ENCODE measurements at regions not wholly inside any gene's neighbourhood (a gene's known extent, or its start where the extent isn't known, plus 50 kb on each side); places are given as distances from the start of the nearest gene placed in this dataset.

DNA sequence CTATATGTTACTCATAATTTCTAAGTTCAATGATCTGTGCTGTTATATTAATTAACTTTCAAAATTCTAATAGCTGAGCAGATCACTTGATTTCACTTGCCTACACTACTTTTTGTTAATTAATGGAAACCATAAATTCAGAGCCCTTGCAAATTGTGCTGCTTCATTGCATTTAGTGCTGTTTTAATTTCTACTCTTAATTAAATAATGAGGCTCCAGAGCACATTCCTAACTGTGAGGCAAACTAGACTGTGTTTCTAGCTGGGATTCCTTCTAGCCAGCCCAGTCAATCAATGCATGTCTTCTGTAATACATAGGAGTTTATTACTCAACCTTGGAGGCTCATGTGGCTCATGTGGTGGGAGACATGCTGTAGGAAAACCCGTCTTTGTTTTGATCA, 301.1 kb upstream of the GOLIM4 start:
- TF ChIP-seq EP300 (IDR thresholded peaks at IDR 0.05; ENCODE audit: borderline replicate concordance) (no peak), YY1 (IDR thresholded peaks at IDR 0.05; ENCODE audit: low read depth) (no peak), TCF12 (IDR thresholded peaks at IDR 0.05; ENCODE audit: low read depth) (no peak), NFIC (IDR thresholded peaks at IDR 0.05) (no peak), TAF1 (IDR thresholded peaks at IDR 0.05; ENCODE audit: low read depth) (no peak), EGR1 (IDR thresholded peaks at IDR 0.05) (no peak)
- TF ChIP-seq, protein P1, sequence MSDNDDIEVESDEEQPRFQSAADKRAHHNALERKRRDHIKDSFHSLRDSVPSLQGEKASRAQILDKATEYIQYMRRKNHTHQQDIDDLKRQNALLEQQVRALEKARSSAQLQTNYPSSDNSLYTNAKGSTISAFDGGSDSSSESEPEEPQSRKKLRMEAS (IDR thresholded peaks at IDR 0.05): no peak
- TF ChIP-seq, protein P2, sequence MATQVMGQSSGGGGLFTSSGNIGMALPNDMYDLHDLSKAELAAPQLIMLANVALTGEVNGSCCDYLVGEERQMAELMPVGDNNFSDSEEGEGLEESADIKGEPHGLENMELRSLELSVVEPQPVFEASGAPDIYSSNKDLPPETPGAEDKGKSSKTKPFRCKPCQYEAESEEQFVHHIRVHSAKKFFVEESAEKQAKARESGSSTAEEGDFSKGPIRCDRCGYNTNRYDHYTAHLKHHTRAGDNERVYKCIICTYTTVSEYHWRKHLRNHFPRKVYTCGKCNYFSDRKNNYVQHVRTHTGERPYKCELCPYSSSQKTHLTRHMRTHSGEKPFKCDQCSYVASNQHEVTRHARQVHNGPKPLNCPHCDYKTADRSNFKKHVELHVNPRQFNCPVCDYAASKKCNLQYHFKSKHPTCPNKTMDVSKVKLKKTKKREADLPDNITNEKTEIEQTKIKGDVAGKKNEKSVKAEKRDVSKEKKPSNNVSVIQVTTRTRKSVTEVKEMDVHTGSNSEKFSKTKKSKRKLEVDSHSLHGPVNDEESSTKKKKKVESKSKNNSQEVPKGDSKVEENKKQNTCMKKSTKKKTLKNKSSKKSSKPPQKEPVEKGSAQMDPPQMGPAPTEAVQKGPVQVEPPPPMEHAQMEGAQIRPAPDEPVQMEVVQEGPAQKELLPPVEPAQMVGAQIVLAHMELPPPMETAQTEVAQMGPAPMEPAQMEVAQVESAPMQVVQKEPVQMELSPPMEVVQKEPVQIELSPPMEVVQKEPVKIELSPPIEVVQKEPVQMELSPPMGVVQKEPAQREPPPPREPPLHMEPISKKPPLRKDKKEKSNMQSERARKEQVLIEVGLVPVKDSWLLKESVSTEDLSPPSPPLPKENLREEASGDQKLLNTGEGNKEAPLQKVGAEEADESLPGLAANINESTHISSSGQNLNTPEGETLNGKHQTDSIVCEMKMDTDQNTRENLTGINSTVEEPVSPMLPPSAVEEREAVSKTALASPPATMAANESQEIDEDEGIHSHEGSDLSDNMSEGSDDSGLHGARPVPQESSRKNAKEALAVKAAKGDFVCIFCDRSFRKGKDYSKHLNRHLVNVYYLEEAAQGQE (IDR thresholded peaks at IDR 0.05; ENCODE audit: low read depth): no peak

DNA sequence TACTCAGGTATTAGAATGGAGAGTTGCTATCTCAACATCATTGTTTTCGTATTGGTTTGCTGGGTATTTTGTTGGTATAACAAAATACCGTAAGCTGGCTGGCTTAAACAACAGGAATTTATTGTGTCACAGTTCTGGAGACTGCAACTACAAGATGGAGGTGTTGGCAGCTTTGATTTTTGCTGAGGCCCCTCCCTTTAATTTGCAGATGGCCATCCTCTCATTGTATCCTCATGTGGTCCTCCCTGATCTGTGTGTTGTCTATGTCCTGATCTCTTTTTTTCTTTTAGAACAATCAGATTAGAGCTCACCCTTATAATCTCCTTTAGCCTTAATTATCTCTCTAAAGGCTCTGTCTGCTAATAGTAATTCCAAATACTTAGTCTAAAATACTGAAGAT, 299.8 kb upstream of the GOLIM4 start:
- TF ChIP-seq, protein P2 (IDR thresholded peaks at IDR 0.05; ENCODE audit: low read depth): no peak
- TF ChIP-seq, protein P3, sequence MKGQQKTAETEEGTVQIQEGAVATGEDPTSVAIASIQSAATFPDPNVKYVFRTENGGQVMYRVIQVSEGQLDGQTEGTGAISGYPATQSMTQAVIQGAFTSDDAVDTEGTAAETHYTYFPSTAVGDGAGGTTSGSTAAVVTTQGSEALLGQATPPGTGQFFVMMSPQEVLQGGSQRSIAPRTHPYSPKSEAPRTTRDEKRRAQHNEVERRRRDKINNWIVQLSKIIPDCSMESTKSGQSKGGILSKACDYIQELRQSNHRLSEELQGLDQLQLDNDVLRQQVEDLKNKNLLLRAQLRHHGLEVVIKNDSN (IDR thresholded peaks at IDR 0.05): no peak

DNA sequence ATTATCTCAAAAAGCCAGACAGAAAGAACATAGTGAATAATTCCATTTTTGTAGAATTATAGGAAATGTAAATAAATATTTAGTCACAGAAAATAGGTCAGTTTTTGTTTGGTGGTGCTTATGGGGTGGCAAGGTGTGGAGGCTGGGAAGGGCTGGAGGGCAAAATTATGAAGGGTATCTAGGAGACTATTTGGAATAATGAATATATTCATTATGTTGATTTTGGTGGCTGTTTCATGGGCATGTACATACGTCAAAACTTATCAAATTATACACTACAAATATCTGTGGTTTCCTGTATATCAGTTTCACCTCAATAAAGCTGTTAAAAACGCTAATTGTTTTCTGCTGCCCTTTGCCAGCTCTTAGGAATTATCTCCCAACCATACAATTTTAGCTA, 298.7 kb upstream of the GOLIM4 start:
- no peak for TF ChIP-seq YY1 (IDR thresholded peaks at IDR 0.05; ENCODE audit: low read depth)
- no peak for TF ChIP-seq CREB1 (IDR thresholded peaks at IDR 0.05; ENCODE audit: low read depth)
- TF ChIP-seq ZBTB7A (IDR thresholded peaks at IDR 0.05; ENCODE audit: low read depth): no peak
- no peak for TF ChIP-seq RAD21 (IDR thresholded peaks at IDR 0.05; ENCODE audit: low read depth)

DNA sequence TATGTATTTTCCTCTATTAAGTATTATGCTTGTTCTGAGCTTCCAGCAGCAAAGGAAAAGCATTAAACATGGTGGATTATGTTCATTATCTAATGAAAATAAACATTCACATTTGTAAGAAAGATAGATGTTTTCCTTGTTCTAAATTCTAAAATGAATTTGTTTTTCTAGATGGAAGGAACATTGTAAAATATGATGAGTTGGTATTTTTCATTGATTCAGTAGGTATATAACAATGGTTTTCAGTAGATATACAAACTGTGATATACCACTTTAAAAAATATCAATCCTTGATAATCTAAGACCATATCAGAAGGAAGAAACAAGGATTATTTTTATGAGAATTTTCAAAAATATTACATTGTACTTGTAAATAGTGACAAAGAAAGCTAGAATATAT, 290.6 kb upstream of the GOLIM4 start:
- no peak for TF ChIP-seq CREB1 (IDR thresholded peaks at IDR 0.05; ENCODE audit: low read depth)
- TF ChIP-seq FOXM1 (IDR thresholded peaks at IDR 0.05; ENCODE audit: borderline replicate concordance, low read depth): no peak
- no peak for TF ChIP-seq CEBPB (IDR thresholded peaks at IDR 0.05)
- TF ChIP-seq, protein P1 (IDR thresholded peaks at IDR 0.05): no peak
- TF ChIP-seq TAF1 (IDR thresholded peaks at IDR 0.05; ENCODE audit: low read depth): no peak
- TF ChIP-seq EGR1 (IDR thresholded peaks at IDR 0.05): no peak
- TF ChIP-seq EP300 (IDR thresholded peaks at IDR 0.05; ENCODE audit: borderline replicate concordance): no peak
- TF ChIP-seq, protein P3 (IDR thresholded peaks at IDR 0.05): no peak
- no peak for TF ChIP-seq YY1 (IDR thresholded peaks at IDR 0.05; ENCODE audit: low read depth)
- no peak for TF ChIP-seq TEAD4 (IDR thresholded peaks at IDR 0.05)
- TF ChIP-seq ZBTB7A (IDR thresholded peaks at IDR 0.05; ENCODE audit: low read depth): no peak

DNA sequence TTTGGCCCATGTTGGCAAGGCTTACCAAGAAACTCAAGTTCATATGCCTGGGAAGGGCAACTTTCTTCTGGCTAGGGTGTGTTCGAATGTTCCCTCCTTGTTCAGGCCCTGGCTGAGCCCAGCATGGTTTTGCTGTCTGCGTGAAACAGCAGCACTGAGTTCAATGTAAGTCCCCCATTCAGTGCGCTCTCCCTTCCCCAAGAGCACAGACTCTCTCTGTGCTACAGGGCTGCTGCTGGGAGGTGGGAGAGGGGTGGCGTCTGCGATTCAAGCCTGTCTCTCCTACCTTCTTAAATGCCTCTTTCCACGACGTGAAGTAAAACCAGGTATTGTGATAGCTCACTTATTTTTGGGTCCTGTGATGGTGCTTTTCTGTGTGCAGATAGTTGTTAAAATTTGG, 289.3 kb upstream of the GOLIM4 start:
- TF ChIP-seq RAD21 (IDR thresholded peaks at IDR 0.05; ENCODE audit: low read depth) (no peak), NFIC (IDR thresholded peaks at IDR 0.05) (no peak), EGR1 (IDR thresholded peaks at IDR 0.05) (no peak), EP300 (IDR thresholded peaks at IDR 0.05; ENCODE audit: borderline replicate concordance) (no peak), TCF12 (IDR thresholded peaks at IDR 0.05; ENCODE audit: low read depth) (no peak), YY1 (IDR thresholded peaks at IDR 0.05; ENCODE audit: low read depth) (no peak), TEAD4 (IDR thresholded peaks at IDR 0.05) (no peak), CREB1 (IDR thresholded peaks at IDR 0.05; ENCODE audit: low read depth) (no peak), TAF1 (IDR thresholded peaks at IDR 0.05; ENCODE audit: low read depth) (no peak), CEBPB (IDR thresholded peaks at IDR 0.05) (no peak), FOXM1 (IDR thresholded peaks at IDR 0.05; ENCODE audit: borderline replicate concordance, low read depth) (no peak), ZBTB7A (IDR thresholded peaks at IDR 0.05; ENCODE audit: low read depth) (no peak)
- TF ChIP-seq, protein P2 (IDR thresholded peaks at IDR 0.05; ENCODE audit: low read depth): no peak
- TF ChIP-seq, protein P1 (IDR thresholded peaks at IDR 0.05): no peak
